ENCODE measurements at regions not wholly inside any gene's neighbourhood (a gene's known extent, or its start where the extent isn't known, plus 50 kb on each side); places are given as distances from the start of the nearest gene placed in this dataset.

DNA sequence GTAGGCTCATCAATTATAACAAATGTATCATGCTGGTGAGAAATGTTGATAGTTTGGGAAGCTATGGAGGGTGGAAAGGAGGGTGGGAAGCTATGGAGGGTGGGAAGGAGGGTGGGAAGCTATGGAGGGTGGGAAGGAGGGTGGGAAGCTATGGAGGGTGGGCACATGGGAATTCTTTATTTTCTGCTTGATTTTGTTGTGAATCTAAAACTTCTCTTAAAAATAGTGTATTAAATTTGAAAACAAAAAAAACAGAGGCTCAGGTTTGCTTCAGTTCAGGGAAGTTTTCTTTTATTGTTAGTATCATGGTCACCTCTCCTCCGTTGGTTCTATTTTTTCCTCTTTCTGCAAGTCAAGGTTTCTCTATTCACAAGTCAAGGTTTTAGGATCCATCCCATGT, 106.4 kb downstream of the SOD2 start:
- no peak overlapping the region for H3K4me3 ChIP-seq (ENCODE audit: control extremely low read depth in 1 of 5, extremely low read depth in 1 of 5, insufficient read depth in 1 of 5, low read depth in 2 of 5, low read length in 4 of 5)
- no peak overlapping the region for H3K4me2 ChIP-seq (replicated peaks; ENCODE audit: low read depth, low read length, poor library complexity, severe bottlenecking)
- no peaks in the 10 kb centered on the region for H3K79me2 ChIP-seq (ENCODE audit: control insufficient read depth, insufficient read depth, low read length)
- ATAC-seq (ENCODE audit: low read depth) (no peak), DNase-seq (no peak)
- ChIA-PET CTCF (no interaction called here), POLR2A (interaction anchor here (0.6 kb wide), 1 partner anchor 77 kb away, joined by 10 read pairs; no protein-coding TSS in a partner anchor)
- Mint-ChIP-seq H3K27me3 (peaks cover 6% of the 10 kb centered on the region), H3K9me3 (ENCODE audit: insufficient read depth) (no peaks in the 10 kb centered on the region), H3K4me3 (no peak overlapping the region), H3K4me1 (no peaks in the 10 kb centered on the region), H3K27ac (no peak overlapping the region)
- H2AFZ ChIP-seq (ENCODE audit: insufficient read depth, low read depth, low read length, poor library complexity, severe bottlenecking): no peak overlapping the region
- H4K20me1 ChIP-seq (ENCODE audit: control insufficient read depth, insufficient read depth, low read length, poor library complexity, severe bottlenecking): no peaks in the 10 kb centered on the region
- TF ChIP-seq EZH2 (IDR thresholded peaks at IDR 0.05; ENCODE audit: borderline replicate concordance, insufficient read depth, low read depth, low read length, poor library complexity, severe bottlenecking): no peak
- TF ChIP-seq CTCF (IDR thresholded peaks at IDR 0.05): no peak
- no peak overlapping the region for H3K27ac ChIP-seq (ENCODE audit: low read length in 2 of 2)
- H3K36me3 ChIP-seq (replicated peaks in 1 of 2; ENCODE audit: control extremely low read depth in 1 of 2, control insufficient read depth in 1 of 2, extremely low read depth in 1 of 2, insufficient read depth in 2 of 2, low read length in 1 of 2): no peaks in the 10 kb centered on the region
- H3K9ac ChIP-seq (ENCODE audit: low read length): no peak overlapping the region
- H3K27me3 ChIP-seq (replicated peaks in 1 of 4; ENCODE audit: control extremely low read depth in 1 of 4, control insufficient read depth in 3 of 4, insufficient read depth in 4 of 4, low read length in 3 of 4): no peaks in the 10 kb centered on the region
- intact Hi-C loops (cut with micrococcal nuclease): no loop called here
- H3K9me3 ChIP-seq (ENCODE audit: control extremely low read depth in 1 of 3, control insufficient read depth in 2 of 3, insufficient read depth in 1 of 3, low read length in 2 of 3): peaks cover 0 to 3% (median 0%) of the 10 kb centered on the region in 3 donors
- H3K4me1 ChIP-seq (ENCODE audit: control insufficient read depth in 2 of 2, insufficient read depth in 2 of 2, low read length in 2 of 2): no peaks in the 10 kb centered on the region
- WGBS (ENCODE audit: insufficient coverage): no CpG with 5 or more reads among the region's 1 CpG

DNA sequence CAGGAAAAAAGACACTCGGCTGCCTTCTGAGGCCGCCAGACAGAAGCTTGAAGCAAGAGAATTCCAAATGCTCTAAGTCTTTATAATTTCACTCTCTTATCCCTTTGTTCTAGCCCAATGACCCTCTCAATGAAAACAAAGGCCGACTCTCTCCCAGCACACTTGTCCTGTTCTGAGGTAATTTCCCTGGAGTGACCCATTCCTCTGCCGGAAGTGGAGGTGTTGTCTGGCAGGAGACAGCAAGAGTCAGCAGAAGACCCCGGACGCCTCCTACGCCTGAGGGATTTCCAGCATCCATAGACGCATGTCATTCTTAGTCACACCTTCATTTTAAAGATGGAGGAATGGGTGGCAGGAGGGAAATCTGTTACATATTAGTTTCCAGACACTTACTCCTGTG, 110.3 kb downstream of the SOD2 start:
- peaks cover 12% of the 10 kb centered on the region for H3K27me3 Mint-ChIP-seq
- no peaks in the 10 kb centered on the region for H3K36me3 ChIP-seq (replicated peaks in 1 of 2; ENCODE audit: control extremely low read depth in 1 of 2, control insufficient read depth in 1 of 2, extremely low read depth in 1 of 2, insufficient read depth in 2 of 2, low read length in 1 of 2)
- H3K4me1 ChIP-seq (ENCODE audit: control insufficient read depth in 2 of 2, insufficient read depth in 2 of 2, low read length in 2 of 2): no peaks in the 10 kb centered on the region
- no peak overlapping the region for H3K4me2 ChIP-seq (replicated peaks; ENCODE audit: low read depth, low read length, poor library complexity, severe bottlenecking)
- H4K20me1 ChIP-seq (ENCODE audit: control insufficient read depth, insufficient read depth, low read length, poor library complexity, severe bottlenecking): no peaks in the 10 kb centered on the region
- no peaks in the 10 kb centered on the region for H3K79me2 ChIP-seq (ENCODE audit: control insufficient read depth, insufficient read depth, low read length)
- H3K4me3 Mint-ChIP-seq: no peak overlapping the region
- no peak overlapping the region for H3K27ac ChIP-seq (ENCODE audit: low read length in 2 of 2)
- H3K9me3 Mint-ChIP-seq (ENCODE audit: insufficient read depth): peaks cover 7% of the 10 kb centered on the region
- H2AFZ ChIP-seq (ENCODE audit: insufficient read depth, low read depth, low read length, poor library complexity, severe bottlenecking): no peak overlapping the region
- DNase-seq (no peak), ATAC-seq (ENCODE audit: low read depth) (no peak)
- ChIA-PET POLR2A (no interaction called here), CTCF (no interaction called here)
- no peak overlapping the region for H3K9ac ChIP-seq (ENCODE audit: low read length)
- WGBS (ENCODE audit: insufficient coverage): 86% methylated on average over 2 of the region's 8 CpGs
- peaks cover 0 to 3% (median 0%) of the 10 kb centered on the region in 3 donors for H3K9me3 ChIP-seq (ENCODE audit: control extremely low read depth in 1 of 3, control insufficient read depth in 2 of 3, insufficient read depth in 1 of 3, low read length in 2 of 3)
- intact Hi-C loops (cut with micrococcal nuclease): no loop called here
- no peak for TF ChIP-seq EZH2 (IDR thresholded peaks at IDR 0.05; ENCODE audit: borderline replicate concordance, insufficient read depth, low read depth, low read length, poor library complexity, severe bottlenecking)
- no peak for TF ChIP-seq CTCF (IDR thresholded peaks at IDR 0.05)
- H3K27ac Mint-ChIP-seq: no peak overlapping the region
- H3K4me1 Mint-ChIP-seq: no peaks in the 10 kb centered on the region
- peaks cover 0 to 2% (median 0%) of the 10 kb centered on the region in 4 experiments for H3K27me3 ChIP-seq (replicated peaks in 1 of 4; ENCODE audit: control extremely low read depth in 1 of 4, control insufficient read depth in 3 of 4, insufficient read depth in 4 of 4, low read length in 3 of 4)
- no peak overlapping the region for H3K4me3 ChIP-seq (ENCODE audit: control extremely low read depth in 1 of 5, extremely low read depth in 1 of 5, insufficient read depth in 1 of 5, low read depth in 2 of 5, low read length in 4 of 5)

Measured in B cell (primary cell).